ENCODE measurements at regions not wholly inside any gene's neighbourhood (a gene's known extent, or its start where the extent isn't known, plus 50 kb on each side); places are given as distances from the start of the nearest gene placed in this dataset.

DNA sequence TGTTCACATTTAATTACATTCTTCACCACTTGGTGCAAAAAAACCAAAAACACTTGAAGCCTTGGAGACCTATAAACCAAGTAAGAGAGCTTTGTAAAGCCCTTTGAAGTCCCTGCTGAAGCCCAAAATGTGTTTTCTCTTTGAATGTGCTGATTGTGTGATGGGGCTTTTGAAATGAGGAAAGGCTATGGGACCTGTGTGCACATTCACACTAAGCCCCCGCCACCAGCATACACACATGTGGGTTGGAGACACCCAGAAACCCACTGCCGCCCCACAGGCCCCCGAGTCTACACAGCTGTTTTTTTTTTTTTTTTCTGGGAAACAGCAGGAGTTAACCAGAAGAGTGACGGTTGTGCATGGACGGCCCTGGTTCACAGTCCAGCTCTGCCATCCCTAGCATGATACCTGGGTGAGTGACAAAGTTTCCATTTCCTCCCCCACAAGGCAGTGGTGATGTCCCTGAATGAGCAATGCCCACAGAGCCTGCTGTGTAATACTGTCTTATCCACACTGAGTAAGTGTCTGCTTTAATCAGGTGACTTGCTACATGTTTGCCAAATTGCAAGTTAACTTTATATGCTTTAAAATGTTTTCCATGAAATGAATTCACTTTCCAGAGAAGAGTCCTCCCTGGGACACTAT lies 154.6 kb upstream of the GDF10 start:
- Histone ChIP-seq H3K27ac (no peak overlapping the region), H3K27me3 (replicated peaks) (no peaks in the 10 kb centered on the region), H3K36me3 (replicated peaks) (peaks cover 9% of the 10 kb centered on the region), H3K4me3 (ENCODE audit: low read depth, low read length) (no peak overlapping the region)
- in situ Hi-C loops (cut with HindIII; ENCODE audit: low pct_ligation_motif_present, low sequenced_read_pairs): no loop called here
- TF ChIP-seq, protein P1, sequence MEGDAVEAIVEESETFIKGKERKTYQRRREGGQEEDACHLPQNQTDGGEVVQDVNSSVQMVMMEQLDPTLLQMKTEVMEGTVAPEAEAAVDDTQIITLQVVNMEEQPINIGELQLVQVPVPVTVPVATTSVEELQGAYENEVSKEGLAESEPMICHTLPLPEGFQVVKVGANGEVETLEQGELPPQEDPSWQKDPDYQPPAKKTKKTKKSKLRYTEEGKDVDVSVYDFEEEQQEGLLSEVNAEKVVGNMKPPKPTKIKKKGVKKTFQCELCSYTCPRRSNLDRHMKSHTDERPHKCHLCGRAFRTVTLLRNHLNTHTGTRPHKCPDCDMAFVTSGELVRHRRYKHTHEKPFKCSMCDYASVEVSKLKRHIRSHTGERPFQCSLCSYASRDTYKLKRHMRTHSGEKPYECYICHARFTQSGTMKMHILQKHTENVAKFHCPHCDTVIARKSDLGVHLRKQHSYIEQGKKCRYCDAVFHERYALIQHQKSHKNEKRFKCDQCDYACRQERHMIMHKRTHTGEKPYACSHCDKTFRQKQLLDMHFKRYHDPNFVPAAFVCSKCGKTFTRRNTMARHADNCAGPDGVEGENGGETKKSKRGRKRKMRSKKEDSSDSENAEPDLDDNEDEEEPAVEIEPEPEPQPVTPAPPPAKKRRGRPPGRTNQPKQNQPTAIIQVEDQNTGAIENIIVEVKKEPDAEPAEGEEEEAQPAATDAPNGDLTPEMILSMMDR (IDR thresholded peaks at IDR 0.05; ENCODE audit: low read depth, low read length, missing control alignments): no peak
- no peak for DNase-seq

DNA sequence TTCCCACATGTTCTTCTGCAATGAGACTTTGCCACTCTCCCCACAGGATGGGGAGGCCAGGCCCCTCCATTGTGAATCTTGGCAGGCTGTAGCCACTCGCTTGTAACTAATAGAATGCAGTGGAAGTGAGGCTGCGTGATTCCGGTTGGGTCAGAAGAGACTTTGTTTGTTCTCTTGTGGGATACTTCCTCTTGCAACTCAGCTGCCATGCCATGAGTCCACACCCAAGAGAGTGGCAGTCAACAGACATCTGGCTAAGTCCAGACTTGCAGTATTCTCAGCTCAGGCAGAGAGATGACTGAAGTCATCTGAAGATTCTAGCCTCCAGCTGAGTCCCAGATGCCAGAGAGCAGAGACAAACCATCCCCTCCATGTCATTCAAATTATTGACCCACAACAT lies 153.4 kb upstream of the GDF10 start:
- Histone ChIP-seq H3K27ac (no peak overlapping the region), H3K27me3 (replicated peaks) (no peaks in the 10 kb centered on the region), H3K36me3 (replicated peaks) (peaks cover 16% of the 10 kb centered on the region), H3K4me3 (ENCODE audit: low read depth, low read length) (no peak overlapping the region)
- TF ChIP-seq, protein P1 (IDR thresholded peaks at IDR 0.05; ENCODE audit: low read depth, low read length, missing control alignments): no peak
- in situ Hi-C loops (cut with HindIII; ENCODE audit: low pct_ligation_motif_present, low sequenced_read_pairs): no loop called here
- DNase-seq: no peak

DNA sequence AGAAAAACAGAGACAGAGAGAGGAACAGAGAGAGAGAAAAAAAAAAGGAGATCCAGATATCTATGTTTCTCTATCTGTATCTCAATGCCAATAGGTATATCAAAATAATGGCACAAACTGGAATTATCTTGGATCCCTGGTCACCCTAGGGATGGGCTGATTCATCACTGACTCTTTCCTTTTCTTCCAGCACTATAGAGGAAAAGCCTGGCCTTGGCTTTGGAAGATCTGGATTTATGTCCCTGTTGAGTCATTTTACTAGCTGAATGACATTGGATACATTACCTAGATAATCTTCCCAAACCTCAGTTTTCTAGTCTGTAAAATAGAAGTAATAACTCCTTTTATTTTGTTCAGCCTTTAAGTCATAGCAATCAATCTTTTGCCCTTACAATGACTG lies 152.8 kb upstream of the GDF10 start:
- in situ Hi-C loops (cut with HindIII; ENCODE audit: low pct_ligation_motif_present, low sequenced_read_pairs): no loop called here
- Histone ChIP-seq H3K36me3 (replicated peaks) (peaks cover 16% of the 10 kb centered on the region), H3K4me3 (ENCODE audit: low read depth, low read length) (no peak overlapping the region), H3K27me3 (replicated peaks) (no peaks in the 10 kb centered on the region), H3K27ac (no peak overlapping the region)
- no peak for DNase-seq
- TF ChIP-seq, protein P1 (IDR thresholded peaks at IDR 0.05; ENCODE audit: low read depth, low read length, missing control alignments): no peak

DNA sequence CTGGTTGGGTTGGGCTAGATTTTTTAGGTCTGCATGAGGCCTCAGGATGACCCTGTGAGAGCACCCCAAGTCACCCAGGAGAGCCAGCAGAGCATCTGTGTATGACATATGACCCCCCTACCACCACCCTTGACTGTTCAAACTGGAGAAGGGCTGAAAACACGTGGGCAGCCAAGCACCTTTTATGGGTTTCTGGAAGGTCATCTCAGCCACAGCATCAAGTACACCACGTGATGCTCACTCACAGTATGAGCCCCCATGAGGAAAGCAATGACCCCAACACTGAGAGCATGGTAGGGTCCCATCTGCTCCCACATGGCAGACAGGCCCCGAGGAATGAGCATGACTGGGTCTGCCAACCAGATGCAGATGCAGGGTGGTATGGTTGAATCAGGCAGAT lies 149.4 kb upstream of the GDF10 start:
- DNase-seq: no peak
- Histone ChIP-seq H3K36me3 (replicated peaks) (peaks cover 19% of the 10 kb centered on the region), H3K4me3 (ENCODE audit: low read depth, low read length) (no peak overlapping the region), H3K27me3 (replicated peaks) (no peaks in the 10 kb centered on the region), H3K27ac (no peak overlapping the region)
- TF ChIP-seq, protein P1 (IDR thresholded peaks at IDR 0.05; ENCODE audit: low read depth, low read length, missing control alignments): no peak
- in situ Hi-C loops (cut with HindIII; ENCODE audit: low pct_ligation_motif_present, low sequenced_read_pairs): no loop called here

DNA sequence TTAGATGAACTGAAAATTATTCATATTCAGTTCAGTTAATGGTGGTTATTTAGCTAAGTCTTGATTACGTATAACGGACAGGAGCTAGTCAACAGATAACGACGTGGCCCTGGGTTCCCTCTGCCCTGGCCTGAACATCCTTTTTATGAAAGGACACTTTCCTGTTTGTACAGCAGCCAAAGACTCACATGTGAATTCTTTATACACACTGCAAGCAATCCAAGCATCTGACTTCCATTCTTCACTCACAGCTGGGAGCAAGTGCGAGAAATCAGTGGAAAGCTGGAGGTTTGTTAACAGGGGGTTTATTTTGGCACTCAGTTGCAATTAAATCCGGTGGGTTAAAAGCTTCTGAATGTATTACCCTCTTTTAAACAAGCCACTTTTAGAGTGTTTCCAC lies 148.1 kb upstream of the GDF10 start:
- DNase-seq: no peak
- TF ChIP-seq, protein P1 (IDR thresholded peaks at IDR 0.05; ENCODE audit: low read depth, low read length, missing control alignments): no peak

DNA sequence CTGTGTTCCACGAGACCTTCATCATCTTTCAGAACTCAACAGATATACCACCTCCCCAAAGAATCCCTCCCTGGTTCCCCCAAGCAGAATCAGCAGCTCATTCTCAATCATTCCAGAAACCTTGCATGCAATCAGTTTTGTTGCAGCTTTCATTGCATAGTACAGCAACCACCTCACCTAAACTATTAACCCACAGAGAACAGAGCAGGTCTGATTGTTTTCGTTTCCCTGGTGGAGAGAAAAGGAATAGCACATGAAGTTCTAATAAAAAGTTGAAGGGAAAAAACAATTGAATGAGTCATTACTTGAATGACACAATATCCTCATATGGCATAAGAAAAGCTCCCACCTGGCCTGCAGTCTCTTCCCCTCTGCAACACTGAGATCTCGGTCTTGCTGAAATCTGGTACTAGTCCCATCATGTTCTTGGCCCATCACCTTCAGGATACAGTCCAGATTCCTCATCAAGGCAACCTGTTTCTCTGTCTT lies 147.1 kb upstream of the GDF10 start:
- TF ChIP-seq, protein P1 (IDR thresholded peaks at IDR 0.05; ENCODE audit: low read depth, low read length, missing control alignments): peak; percentile 60
- H3K4me3 ChIP-seq (ENCODE audit: low read depth, low read length): no peak overlapping the region
- no peak for DNase-seq
- H3K27ac ChIP-seq: no peak overlapping the region
- peaks cover 19% of the 10 kb centered on the region for H3K36me3 ChIP-seq (replicated peaks)
- in situ Hi-C loops (cut with HindIII; ENCODE audit: low pct_ligation_motif_present, low sequenced_read_pairs): no loop called here
- no peaks in the 10 kb centered on the region for H3K27me3 ChIP-seq (replicated peaks)

More for the DNA sequence above, 148.1 kb upstream of the GDF10 start:
- in situ Hi-C loops (cut with HindIII; ENCODE audit: low pct_ligation_motif_present, low sequenced_read_pairs): no loop called here
- H3K27ac ChIP-seq: no peak overlapping the region
- no peaks in the 10 kb centered on the region for H3K27me3 ChIP-seq (replicated peaks)
- H3K36me3 ChIP-seq (replicated peaks): peaks cover 19% of the 10 kb centered on the region
- no peak overlapping the region for H3K4me3 ChIP-seq (ENCODE audit: low read depth, low read length)

Data from brain microvascular endothelial cell (primary cell).